ENCODE measurements at regions not wholly inside any gene's neighbourhood (a gene's known extent, or its start where the extent isn't known, plus 50 kb on each side); places are given as distances from the start of the nearest gene placed in this dataset.

DNA sequence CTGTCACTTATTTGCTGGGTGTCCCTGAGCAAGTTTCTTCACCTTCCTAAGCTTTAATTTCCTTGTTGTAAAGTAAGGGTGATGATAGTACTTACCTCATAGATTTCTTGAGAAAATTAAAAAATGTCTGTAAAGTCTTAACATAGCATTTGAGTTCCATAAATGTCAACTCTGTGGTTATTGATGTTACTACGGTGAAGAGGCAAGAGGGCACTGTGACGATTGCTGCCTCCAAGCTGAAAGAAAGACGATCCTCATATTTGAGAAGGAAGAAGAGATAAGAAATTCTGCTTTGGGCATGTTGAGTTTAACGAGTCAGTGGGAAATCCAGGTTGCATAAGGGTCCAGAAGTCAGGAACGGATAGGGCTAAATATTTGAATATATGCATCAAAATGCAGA, 240.8 kb upstream of the ZPLD1 start:
- DNase-seq = no peak

DNA sequence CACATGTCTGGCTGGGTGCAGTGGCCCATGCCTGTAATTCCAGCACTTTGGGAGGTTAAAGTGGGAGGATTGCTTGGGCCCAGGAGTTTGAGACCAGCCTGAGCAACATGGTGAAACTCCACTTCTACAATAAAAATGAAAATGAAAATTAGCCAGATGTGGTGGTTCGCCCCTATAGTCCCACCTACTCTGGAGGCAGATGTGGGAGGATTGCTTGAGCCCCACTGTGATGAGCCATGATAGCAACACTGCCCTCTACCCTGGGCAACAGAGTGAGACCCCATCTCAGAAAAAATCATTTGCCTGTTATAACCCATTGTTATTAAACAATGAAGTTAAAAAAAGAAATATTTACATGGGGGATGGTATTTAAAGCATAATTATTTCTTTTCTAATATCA, 240.1 kb upstream of the ZPLD1 start:
- DNase-seq = no peak

DNA sequence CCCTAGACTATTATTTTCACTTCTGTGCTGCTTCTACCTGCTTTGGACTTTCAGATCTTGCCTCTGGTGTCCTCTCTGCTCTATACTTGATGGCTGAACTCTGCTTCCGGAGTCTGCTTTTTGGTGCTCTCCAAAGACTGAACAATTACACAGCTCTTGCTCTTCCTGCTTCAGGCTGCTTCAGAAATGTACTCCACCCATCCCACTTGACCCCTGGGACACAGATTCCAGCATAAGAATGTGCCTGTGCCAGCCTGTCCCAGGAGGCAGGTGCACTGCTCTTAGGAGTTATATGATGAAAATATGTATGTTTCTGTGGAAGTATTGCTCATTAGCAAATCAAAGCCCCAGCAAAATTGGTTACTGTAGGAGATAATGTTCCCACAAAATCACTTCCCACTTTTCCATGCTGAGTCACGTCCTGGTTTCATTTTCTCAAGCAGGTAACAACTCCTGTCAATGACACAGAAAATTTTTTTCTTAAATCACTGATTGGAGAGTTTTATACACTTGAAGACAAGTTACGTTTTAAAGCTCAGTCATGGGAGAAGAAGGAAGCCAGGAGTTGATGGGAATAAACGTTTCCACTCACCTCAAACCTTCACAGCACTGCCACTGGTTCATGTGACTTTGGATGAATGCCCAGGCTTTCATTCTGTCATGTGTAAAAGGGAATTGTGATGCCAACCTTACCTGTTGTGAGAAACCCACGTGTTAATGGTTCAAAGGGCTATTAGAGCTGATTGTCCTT, 239.4 kb upstream of the ZPLD1 start:
- no peak for DNase-seq

DNA sequence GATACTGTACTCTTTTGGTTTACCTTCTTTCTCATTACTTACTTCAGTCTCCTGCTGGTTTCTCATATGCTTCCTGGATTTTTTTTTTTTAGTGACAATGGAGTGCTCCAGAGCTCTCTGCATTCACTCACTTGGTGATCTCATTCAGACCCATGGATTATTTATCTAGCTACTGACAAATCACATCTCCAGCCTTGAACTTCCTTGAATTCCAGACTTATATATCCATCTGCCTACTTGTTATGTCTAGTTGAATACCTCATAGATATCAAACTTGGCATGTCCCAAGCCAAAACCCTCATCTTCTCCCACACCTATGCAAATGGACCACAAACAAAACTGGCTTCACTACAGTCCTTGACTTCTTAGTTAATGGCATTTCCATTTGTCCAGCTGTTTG, 234.7 kb upstream of the ZPLD1 start:
- DNase-seq = no peak

DNA sequence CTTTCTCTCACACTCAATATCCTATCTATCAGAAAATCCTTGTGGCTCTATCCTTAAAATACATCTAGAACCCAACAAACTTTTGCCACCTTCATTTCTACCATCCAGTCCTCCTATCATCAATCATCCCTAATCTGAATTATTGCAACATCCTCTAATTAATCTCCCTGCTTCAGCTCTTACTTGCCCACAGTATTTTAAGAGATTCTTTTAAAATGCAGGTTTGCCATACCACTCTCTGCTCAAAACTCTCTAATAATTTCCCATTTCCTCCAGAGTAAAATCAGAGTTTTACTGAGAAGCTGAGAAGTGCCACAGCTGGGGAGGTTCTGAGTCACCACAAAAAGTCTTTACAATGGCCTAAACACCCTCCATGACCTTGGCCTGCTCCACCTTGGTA, 234.3 kb upstream of the ZPLD1 start:
- DNase-seq = no peak

DNA sequence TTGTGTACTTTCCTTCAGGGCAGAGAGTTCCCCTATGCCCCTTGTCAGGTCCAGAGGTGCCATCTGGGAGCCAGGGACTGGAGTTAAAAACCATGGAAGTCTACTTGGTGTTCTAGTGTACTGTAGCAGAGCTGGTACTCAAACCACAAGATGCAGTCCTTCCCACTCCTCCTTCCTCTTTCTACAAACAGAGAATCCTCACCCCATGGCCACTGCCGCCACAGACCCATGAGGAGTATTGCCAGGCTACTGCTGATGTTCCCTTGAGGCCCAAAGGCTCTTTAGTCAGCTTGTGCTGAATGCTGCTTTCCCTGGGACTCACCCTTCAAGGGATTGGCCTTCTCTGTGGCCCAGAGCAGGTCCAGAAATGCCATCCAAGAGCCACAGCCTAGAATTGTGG, 229.2 kb upstream of the ZPLD1 start:
- DNase-seq = no peak

DNA sequence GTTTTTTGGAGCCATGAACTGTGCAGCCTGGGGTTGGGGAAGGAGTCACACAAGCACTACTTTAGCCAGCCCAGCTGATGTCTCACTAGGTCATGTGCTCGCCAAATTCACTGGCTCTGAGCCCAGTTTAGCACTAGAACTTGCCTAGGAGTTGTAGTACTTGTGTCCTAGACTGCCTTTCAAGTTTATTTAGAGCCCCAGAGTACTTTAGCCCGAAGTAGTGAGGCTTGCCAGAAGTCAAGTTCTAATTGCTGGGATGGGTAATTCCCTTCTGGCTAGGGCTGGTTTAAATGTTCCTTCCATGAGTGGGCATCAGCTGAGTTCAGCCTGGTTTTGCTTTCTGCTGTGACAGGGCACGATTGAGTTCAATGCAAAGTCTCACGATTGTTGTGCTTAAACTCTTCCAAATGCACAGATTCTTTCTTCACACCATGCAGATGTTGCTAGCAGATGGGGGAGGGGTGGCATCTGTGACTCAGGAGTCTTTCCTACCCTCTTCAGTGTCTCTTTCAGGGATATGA, 228.2 kb upstream of the ZPLD1 start:
- peak; percentile 45 for DNase-seq

DNA sequence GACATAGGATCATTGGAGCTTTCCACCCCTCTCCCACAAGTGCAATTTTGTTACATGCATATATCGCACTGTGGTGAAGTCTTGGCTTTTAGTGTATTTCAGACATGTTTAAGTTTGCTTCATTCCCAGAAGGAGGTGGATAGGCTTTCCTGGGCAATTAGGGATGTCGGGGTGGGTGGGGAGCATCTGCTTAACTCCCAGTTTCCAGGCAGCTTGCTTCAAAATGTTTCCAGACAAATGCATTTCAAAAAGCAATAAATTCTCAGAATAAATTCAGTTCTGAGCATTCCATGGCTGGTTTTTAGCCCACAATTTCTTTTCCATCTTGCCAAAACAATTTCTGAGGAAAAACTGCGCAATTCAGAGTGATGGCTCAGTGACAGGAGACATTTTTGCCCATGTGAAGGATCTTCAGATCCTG, 227.7 kb upstream of the ZPLD1 start:
- DNase-seq = peak; percentile 48

DNA sequence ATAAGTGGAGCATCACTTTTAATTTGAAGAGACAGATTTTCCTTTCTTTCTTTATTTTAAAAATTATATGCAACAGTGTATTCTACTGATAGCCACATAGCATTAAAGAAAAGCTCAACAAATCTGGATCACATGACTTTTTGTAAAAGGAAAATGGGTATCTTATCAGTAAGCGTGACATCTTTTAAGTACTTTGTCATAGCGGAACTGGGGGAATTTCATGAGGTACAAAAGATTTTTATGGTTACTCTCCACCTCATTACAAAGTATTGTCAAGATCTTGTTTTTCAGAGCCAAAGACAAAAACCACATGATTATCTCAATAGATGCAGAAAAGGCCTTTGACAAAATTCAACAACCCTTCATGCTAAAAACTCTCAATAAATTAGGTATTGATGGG, 219.6 kb upstream of the ZPLD1 start:
- DNase-seq = no peak

DNA sequence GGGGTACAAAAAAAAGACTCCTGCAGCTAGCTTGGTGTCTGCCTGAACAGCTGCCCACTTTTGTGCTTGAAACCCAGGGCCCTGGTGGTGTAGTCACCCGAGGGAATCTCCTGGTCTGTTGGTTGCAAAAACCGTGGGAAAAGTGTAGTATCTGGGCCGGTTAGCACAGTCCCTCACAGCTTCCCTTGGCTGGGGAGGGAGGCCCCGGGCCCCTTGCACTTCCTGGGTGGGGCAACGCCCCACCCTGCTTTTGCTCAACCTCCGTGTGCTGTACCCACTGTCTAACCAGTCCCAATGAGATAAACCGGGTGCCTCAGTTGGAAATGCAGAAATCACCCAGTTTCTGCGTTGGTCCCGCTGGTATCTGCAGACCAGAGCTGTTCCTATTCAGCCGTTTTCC, 211.7 kb upstream of the ZPLD1 start:
- DNase-seq = no peak

DNA sequence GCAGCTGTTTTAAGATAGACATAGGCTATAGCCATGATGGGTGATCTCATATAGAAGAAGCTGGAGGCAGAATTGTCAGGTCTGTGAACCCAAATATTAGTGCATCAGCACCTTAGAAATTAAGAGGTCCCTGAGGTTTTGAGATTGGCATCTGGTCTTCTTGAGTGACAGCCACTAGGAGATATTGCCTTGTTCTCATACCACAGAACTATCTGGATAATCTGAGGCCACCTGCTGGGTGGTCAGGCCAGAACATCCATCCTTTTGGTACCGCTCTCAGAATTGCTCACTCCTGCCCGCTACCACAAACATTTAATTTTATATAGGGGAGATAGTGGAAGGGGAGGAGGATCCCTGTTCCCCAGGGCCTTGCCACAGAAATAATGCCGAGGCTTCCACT, 210.6 kb upstream of the ZPLD1 start:
- DNase-seq = no peak

DNA sequence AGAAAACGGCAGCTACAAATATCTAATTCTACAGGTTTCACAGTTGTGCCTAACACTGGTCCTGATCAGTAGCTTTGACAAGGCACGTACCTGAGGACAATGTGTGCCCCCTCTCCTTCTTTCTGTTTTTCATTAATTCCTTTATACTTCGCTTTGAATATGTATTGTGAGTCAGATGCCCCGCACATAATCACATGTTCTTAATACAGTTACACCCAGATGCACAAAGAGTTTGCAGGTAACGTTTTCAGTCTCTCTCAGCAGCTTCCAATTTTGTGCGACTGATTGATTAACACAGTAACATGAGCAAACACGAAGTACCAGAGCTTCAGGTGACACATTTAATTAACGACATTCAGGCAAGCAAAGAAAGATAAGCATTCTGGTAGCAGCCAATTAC, 209.8 kb upstream of the ZPLD1 start:
- no peak for DNase-seq

DNA sequence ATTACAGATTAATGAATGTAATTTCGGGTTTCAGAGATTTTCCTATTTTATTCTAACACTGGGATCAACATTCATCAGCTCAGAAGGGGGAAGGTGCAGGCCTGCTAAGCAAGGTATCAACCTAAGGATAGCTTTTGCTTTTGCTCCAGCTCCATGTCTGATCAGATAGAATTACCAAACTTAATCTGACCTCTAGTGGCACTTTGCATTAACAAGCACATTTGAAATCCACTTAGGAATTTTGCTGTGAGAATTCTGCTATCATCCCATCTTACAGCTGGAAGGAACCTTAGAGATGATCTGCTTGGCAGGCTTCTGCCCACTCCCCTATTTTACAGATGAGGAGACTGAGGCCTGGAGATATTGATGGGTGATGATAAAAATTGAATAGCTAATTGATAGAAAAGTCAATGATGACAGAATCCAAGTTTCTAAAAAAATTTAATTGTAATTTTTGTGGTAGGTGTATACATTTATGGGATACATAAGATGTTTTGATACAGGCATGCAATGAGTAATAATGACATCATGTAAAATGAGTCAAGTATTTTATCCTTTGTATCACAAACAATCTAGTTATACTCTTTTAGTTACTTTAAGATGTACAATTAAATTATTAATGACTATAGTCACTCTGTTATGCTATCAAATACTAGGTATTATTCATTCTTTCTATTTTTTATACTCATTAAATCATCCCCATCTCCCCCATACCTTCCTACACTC, 209.2 kb upstream of the ZPLD1 start:
- no peak for DNase-seq

DNA sequence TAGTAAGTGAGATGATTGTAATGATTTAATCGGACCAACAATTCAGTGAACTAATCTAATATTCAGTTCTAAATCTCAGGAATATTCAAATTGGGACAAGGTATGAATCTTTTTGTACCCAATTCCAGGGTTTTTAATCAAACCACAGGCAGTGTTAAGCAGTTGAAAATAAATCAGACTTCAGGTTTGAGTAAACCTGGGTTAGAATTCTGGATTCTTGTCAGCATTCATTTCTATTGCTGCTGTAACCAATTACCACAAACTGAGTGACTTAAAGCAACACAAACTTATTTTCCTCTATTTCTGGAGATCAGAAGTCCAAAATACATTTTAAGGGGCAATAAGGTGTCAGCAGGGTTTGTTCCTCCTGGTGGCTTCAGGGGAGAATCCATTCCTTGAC, 208.4 kb upstream of the ZPLD1 start:
- no peak for DNase-seq

DNA sequence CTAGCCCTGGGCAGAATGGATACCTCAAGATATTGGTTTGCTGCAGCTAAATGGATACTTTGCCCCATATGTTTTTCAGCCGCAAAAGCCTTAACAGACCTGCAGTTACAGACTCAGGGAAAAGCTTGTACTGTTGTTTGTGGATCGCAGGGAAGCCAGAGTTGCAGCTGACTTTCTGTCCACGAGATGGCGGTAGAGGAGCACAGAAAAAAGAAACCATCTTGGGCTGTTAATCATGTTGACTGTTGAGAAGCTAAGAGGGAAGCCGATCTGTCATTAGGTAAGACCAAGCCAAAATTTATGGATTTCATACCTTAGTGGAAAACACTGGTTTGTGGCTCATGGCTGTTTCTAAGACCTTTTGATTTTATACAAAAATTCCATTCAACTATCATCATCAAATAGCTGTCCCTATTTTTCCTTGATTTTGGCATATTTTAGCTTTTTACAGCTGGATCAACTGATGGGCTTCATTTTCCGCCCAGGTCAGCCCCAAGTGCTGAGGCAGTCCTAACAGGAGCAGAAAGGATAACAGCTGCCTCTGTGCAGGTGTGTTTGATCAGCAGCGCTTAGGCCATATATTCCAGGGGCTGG, 205.7 kb upstream of the ZPLD1 start:
- peak; percentile 83 for DNase-seq

DNA sequence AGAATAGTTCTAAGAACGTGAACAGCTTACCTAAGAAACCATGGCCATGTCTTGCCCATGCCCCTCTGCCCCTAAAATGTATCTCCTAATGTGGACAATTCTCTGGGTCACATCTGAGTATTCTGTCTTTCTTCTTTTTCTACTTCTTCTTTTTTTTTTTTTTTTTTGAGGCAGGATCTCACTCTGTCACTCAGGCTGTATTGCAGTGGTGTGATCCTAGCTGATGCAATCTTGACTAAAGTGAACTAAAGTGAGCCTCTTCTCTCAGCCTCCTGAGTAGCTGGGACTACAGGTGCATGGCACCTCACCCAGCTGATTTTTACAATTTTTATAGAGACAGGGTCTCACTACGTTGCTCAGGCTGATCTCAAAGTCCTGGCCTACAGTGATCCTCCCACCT, 204.8 kb upstream of the ZPLD1 start:
- no peak for DNase-seq

DNA sequence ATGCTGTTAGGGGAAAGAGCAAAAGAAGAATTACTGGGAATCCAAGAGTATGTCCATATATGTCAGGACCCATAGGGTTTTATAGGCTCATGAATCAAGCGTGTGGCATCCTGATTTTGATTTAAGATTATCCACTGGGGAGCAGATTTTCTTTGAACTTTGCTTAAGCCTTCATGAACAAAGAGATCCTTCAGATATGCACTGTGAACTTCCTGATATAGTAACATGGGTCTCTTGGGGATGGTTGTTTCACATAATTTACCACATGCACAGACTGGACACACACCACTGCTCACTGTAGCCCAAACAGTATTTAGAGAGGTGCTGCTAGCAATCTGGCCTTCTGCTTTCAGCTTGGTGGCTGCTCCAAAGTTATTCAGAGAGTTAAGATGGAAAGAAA, 200.9 kb upstream of the ZPLD1 start:
- DNase-seq = no peak

DNA sequence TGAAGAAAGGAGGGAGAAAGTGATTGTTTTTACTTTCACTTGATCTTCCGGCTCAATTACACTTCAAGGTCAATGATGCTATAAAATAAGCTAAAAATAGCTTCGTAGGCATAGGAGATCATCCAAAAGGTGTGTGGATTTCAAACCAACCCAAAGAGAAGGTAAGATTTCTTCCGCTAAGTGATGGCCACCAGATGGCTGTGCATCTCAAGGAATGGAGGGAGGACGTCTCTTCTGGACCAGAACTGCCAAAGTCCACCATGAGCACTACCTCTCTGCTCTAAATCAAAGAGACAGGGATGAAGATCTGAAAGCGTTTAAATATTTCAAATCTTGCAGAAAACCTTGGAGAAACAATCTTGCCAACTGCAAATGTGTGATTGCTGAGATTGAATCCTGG, 199.1 kb upstream of the ZPLD1 start:
- no peak for DNase-seq

DNA sequence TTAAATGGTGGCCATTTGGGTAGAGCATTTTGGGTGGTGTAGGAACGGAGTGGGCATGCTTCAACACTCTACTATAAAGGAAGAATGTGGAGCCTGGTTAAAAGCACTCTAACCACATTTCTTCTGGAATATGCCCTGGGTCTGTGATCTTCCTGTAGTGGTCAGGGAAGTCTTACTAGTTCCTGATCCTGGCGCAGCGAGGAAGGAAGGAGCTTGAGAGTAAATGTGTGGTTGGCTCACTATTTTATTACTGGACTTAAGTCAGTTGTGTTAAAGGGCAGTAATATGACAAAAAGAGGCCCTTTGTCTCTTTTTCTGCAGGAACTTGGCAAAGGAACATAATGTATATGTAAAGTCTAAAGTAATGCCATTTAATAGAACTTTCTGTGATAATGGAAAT, 197.6 kb upstream of the ZPLD1 start:
- no peak for DNase-seq

DNA sequence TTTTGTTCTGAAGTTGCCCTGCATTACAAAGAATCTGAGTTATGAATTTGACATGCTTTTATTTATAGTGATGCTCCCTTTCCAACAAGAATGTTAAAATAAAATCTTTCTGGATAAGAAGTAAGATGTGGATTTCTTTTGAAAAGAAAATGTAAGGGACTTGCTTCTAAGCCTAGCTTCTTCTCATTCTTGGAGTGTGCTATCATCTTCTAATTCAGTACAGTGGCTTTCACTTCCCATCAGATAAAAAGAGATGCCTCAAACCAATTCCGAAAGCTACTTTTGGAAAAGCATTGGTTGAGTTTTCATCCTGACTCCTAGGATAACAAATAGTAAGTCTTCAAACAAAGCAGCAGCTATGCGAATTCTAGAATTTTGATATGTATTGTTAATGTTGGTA, 197.0 kb upstream of the ZPLD1 start:
- no peak for DNase-seq

DNA sequence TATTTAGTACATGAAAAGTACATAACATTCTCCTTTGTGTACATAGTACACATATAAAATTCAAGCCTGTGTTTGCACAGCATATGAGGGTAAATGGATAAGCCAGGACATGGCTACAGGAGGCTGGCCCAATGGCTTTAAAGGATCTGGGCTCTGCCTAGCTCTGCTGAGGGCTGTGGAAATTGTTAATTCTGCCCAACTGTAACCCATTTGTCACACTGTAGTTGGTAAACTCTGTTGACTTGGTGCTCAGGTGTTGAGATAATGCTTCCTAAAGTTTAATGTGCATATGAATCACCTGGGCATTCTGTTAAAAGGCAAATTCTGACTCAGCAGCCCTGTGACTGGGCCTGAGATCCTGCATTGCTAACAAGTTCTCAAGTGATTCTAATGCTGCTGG, 196.5 kb upstream of the ZPLD1 start:
- no peak for DNase-seq

DNA sequence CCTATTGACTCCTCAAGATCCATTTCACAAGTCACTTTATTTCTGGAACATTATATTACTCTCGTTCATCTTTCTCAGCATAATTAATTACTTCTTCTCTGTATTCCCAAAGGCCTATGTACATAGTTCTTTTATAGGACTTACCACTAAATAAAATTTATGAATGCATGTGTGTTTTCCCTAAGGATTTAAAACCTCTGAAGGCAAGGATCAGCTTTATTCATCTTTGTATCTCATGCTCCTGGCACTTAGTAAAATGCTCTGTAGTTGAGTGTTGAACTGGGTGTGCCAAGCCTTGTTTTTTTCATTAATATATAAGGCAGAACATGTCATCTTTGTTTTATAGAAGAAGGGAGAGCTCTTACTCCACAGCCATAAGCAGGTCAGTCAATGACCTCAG, 194.1 kb upstream of the ZPLD1 start:
- DNase-seq = no peak

DNA sequence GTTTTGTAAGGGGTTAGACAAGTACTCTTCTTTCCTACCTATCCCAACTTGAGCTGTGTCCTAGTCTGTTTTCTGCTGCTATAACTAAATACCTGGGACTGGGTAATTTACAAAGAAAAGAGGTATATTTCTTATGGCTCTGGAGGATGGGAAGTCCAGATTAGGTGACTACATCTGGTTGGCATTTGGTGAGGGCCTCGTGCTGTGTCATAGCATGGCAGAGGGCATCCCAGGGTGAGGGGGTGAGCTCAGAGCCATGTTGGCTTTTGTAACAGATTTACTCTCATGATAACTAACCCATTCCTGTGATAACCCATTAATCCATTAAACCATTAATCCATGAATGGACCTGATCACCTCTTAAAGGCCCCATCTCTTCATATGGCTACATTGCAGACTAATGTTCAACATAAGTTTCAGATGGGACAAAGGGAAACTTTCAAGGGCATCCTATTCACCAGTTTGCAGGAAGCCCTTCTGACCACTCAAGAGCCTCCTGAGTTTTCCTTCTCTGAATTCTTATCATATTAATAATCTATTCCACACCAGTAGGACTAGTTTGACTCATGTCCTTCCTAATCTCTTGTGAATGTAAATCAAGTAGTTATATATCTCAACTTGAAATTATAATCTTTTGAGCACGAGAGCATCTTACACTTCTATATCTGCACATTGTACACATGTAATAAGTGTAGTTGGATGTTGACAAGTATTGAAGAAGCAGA, 185.7 kb upstream of the ZPLD1 start:
- no peak for DNase-seq

DNA sequence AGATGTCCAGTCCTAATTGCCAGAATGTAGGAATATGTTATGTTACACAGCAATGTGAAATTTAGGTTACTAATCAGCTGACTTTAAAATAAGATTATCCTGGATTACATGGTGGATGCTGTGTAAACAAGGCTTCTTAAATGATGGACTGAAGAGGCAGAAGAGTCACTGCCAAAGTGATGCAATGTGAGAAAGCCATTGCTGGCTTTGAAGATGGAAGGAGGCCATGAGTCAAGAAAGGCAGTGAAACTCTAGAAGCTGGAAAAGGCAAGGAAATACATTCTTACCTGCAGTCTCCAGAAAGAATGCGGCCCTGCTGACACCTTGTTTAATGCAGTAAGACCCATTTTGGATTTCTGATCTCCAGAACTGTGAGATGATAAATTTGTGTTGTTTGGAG, 179.1 kb upstream of the ZPLD1 start:
- no peak for DNase-seq
